ENCODE measurements at regions not wholly inside any gene's neighbourhood (a gene's known extent, or its start where the extent isn't known, plus 50 kb on each side); places are given as distances from the start of the nearest gene placed in this dataset.

DNA sequence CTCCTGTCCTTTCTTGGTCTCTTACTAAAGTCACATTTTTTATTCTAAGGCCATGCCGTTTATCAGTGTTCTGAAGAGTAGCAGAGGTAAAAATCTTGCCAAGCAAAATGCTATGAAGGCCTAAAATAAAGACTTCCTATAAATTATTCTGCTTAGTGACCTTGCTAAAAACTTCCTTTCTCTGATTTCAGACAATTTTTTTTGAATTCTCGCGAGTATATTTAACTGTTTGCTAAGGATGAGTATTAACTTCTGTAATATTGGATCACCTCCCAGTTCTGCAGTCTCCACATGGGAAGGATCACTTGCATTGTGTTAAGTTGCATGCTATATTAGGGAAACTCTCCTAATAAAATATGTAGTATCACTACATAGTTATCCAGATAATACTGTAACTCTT, 123.4 kb upstream of the SNX7 start:
- Histone ChIP-seq H3K27me3 (replicated peaks in 1 of 2; ENCODE audit: control insufficient read depth in 2 of 2, insufficient read depth in 2 of 2, low read length in 1 of 2) (no peaks in the 10 kb centered on the region), H3K79me2 (ENCODE audit: control insufficient read depth, insufficient read depth, low read length) (no peaks in the 10 kb centered on the region), H3K4me3 (no peak overlapping the region), H4K20me1 (ENCODE audit: control insufficient read depth, insufficient read depth) (no peaks in the 10 kb centered on the region), H2AFZ (ENCODE audit: control insufficient read depth, low read depth, low read length) (no peak overlapping the region), H3K27ac (ENCODE audit: control insufficient read depth, insufficient read depth) (no peak overlapping the region), H3K9me3 (replicated peaks; ENCODE audit: control insufficient read depth, insufficient read depth, low read length) (no peaks in the 10 kb centered on the region), H3K9ac (ENCODE audit: control insufficient read depth, insufficient read depth, low read length) (no peak overlapping the region), H3K36me3 (ENCODE audit: control insufficient read depth in 2 of 2, insufficient read depth in 2 of 2, low read length in 1 of 2) (no peaks in the 10 kb centered on the region), H3K4me2 (ENCODE audit: control insufficient read depth, insufficient read depth) (no peak overlapping the region), H3K4me1 (ENCODE audit: control insufficient read depth, insufficient read depth, low read length) (no peaks in the 10 kb centered on the region)
- DNase-seq (ENCODE audit: low read depth, low spot score) (no peak), FAIRE-seq (no peak), ATAC-seq (no peak)
- in situ Hi-C loops (cut with MboI) (no loop called here), intact Hi-C loops (cut with micrococcal nuclease; ENCODE audit: unreplicated experiment) (no loop called here)
- ChIA-PET SMC1A (ENCODE audit: uncharacterized antibody, unreplicated experiment) (no interaction called here), RAD21 (ENCODE audit: unreplicated experiment) (no interaction called here), POLR2A (no interaction called here), CTCF (no interaction called here)
- 63% methylated on average over 3 of the region's 3 CpGs for WGBS (ENCODE audit: insufficient coverage, insufficient replicate concordance, low lambda C conversion rate, missing lambda C conversion rate)
- BruUV-seq (replicated peaks): no TSS peak
- TF ChIP-seq RAD21 (IDR thresholded peaks at IDR 0.05; ENCODE audit: insufficient read depth, low read depth, low read length) (no peak), LARP7 (IDR thresholded peaks at IDR 0.05) (no peak), TCF3 (IDR thresholded peaks at IDR 0.05; ENCODE audit: borderline replicate concordance, insufficient read depth, low read depth, low read length) (no peak), KLF5 (IDR thresholded peaks at IDR 0.05; ENCODE audit: partially characterized antibody) (no peak)

DNA sequence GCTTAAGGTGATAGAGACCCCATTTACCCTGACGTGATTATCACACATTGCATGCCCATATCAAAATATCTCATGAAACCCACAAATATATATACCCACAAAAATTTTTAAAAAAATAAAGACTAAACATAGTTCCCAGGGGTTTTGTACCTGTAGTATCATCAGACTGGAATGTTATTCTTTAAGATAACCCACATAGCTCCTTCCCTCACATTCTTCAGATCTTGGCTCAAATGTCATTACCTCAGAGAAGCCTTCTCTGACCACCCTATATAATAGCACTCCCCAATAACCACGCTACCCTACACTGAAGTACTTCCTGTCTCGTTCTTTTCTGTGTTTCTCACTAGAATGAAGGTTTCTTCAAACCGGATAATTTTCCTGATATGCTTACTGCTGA, 138.3 kb upstream of the SNX7 start:
- BruUV-seq (replicated peaks): no TSS peak
- no peak overlapping the region for H2AFZ ChIP-seq (ENCODE audit: control insufficient read depth, low read depth, low read length)
- FAIRE-seq (no peak), ATAC-seq (no peak), DNase-seq (ENCODE audit: low read depth, low spot score) (no peak)
- intact Hi-C loops (cut with micrococcal nuclease; ENCODE audit: unreplicated experiment) (no loop called here), in situ Hi-C loops (cut with MboI) (no loop called here)
- H3K27ac ChIP-seq (ENCODE audit: control insufficient read depth, insufficient read depth): no peak overlapping the region
- H3K79me2 ChIP-seq (ENCODE audit: control insufficient read depth, insufficient read depth, low read length): no peaks in the 10 kb centered on the region
- ChIA-PET CTCF (no interaction called here), SMC1A (ENCODE audit: uncharacterized antibody, unreplicated experiment) (no interaction called here), POLR2A (no interaction called here), RAD21 (ENCODE audit: unreplicated experiment) (no interaction called here)
- H3K9me3 ChIP-seq (replicated peaks; ENCODE audit: control insufficient read depth, insufficient read depth, low read length): no peaks in the 10 kb centered on the region; the same call in 2 of the 3 replicates
- no peaks in the 10 kb centered on the region for H4K20me1 ChIP-seq (ENCODE audit: control insufficient read depth, insufficient read depth)
- H3K4me3 ChIP-seq: no peak overlapping the region
- WGBS (ENCODE audit: insufficient coverage, insufficient replicate concordance, low lambda C conversion rate, missing lambda C conversion rate): 10% methylated on average over 4 of the region's 4 CpGs
- no peak overlapping the region for H3K4me2 ChIP-seq (ENCODE audit: control insufficient read depth, insufficient read depth)
- H3K9ac ChIP-seq (ENCODE audit: control insufficient read depth, insufficient read depth, low read length): no peak overlapping the region
- H3K27me3 ChIP-seq (replicated peaks in 1 of 2; ENCODE audit: control insufficient read depth in 2 of 2, insufficient read depth in 2 of 2, low read length in 1 of 2): no peaks in the 10 kb centered on the region
- H3K36me3 ChIP-seq (ENCODE audit: control insufficient read depth in 2 of 2, insufficient read depth in 2 of 2, low read length in 1 of 2): no peaks in the 10 kb centered on the region
- H3K4me1 ChIP-seq (ENCODE audit: control insufficient read depth, insufficient read depth, low read length): no peaks in the 10 kb centered on the region
- TF ChIP-seq NR2C1 (IDR thresholded peaks at IDR 0.05): no peak
- TF ChIP-seq, protein P1, sequence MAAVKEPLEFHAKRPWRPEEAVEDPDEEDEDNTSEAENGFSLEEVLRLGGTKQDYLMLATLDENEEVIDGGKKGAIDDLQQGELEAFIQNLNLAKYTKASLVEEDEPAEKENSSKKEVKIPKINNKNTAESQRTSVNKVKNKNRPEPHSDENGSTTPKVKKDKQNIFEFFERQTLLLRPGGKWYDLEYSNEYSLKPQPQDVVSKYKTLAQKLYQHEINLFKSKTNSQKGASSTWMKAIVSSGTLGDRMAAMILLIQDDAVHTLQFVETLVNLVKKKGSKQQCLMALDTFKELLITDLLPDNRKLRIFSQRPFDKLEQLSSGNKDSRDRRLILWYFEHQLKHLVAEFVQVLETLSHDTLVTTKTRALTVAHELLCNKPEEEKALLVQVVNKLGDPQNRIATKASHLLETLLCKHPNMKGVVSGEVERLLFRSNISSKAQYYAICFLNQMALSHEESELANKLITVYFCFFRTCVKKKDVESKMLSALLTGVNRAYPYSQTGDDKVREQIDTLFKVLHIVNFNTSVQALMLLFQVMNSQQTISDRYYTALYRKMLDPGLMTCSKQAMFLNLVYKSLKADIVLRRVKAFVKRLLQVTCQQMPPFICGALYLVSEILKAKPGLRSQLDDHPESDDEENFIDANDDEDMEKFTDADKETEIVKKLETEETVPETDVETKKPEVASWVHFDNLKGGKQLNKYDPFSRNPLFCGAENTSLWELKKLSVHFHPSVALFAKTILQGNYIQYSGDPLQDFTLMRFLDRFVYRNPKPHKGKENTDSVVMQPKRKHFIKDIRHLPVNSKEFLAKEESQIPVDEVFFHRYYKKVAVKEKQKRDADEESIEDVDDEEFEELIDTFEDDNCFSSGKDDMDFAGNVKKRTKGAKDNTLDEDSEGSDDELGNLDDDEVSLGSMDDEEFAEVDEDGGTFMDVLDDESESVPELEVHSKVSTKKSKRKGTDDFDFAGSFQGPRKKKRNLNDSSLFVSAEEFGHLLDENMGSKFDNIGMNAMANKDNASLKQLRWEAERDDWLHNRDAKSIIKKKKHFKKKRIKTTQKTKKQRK (IDR thresholded peaks at IDR 0.05; ENCODE audit: low read depth, low read length): no peak
- no peak for TF ChIP-seq SP1 (IDR thresholded peaks at IDR 0.05; ENCODE audit: low read depth, low read length)
- no peak for TF ChIP-seq IRF4 (IDR thresholded peaks at IDR 0.05; ENCODE audit: low read depth, low read length)
- TF ChIP-seq SMAD1 (IDR thresholded peaks at IDR 0.05; ENCODE audit: low read depth, partially characterized antibody): no peak
- TF ChIP-seq JUNB (IDR thresholded peaks at IDR 0.05): no peak
- TF ChIP-seq ZNF207 (IDR thresholded peaks at IDR 0.05; ENCODE audit: borderline replicate concordance): no peak
- TF ChIP-seq MTA3 (IDR thresholded peaks at IDR 0.05; ENCODE audit: borderline replicate concordance, low read length): no peak
- no peak for TF ChIP-seq ZBED1 (IDR thresholded peaks at IDR 0.05; ENCODE audit: borderline replicate concordance)
- TF ChIP-seq NR2C2 (IDR thresholded peaks at IDR 0.05; ENCODE audit: borderline replicate concordance, control insufficient read depth, insufficient read length, low read depth): no peak
- no peak for TF ChIP-seq EGR1 (IDR thresholded peaks at IDR 0.05; ENCODE audit: borderline replicate concordance in 1 of 2, low read depth in 2 of 2, low read length in 2 of 2)

Data from GM12878 (cell line).